Erythroblast (primary cell): ENCODE measurements at regions not wholly inside any gene's neighbourhood (a gene's known extent, or its start where the extent isn't known, plus 50 kb on each side); places are given as distances from the start of the nearest gene placed in this dataset.

Experiments used
- GATA1 ChIP-seq: IDR thresholded peaks from 2 replicates; pipeline ENCODE4 v1.6.1; 2011; ENCODE audit warnings: low read depth, mild to moderate bottlenecking, control low read depth, low read length, moderate library complexity
- POLR2A ChIP-seq: IDR thresholded peaks from 2 replicates; pipeline ENCODE4 v1.6.1; 2011; ENCODE audit warnings: mild to moderate bottlenecking, low read length

- TF ChIP-seq POLR2A: no peak
- TF ChIP-seq GATA1: no peak
Observed at GRCh38 chr2:22883054-22883453, 501.9 kb upstream of the KLHL29 start.
